ENCODE measurements at regions not wholly inside any gene's neighbourhood (a gene's known extent, or its start where the extent isn't known, plus 50 kb on each side); places are given as distances from the start of the nearest gene placed in this dataset.

GRCh38 chr4:178612733-178613132, 1170.5 kb upstream of the AGA start:
- no peak for TF ChIP-seq CTCF (IDR thresholded peaks at IDR 0.05)
- TF ChIP-seq POLR2A (IDR thresholded peaks at IDR 0.05) = no peak

Data from heart left ventricle (tissue), 13 donors.